ENCODE measurements at regions not wholly inside any gene's neighbourhood (a gene's known extent, or its start where the extent isn't known, plus 50 kb on each side); places are given as distances from the start of the nearest gene placed in this dataset.

DNA sequence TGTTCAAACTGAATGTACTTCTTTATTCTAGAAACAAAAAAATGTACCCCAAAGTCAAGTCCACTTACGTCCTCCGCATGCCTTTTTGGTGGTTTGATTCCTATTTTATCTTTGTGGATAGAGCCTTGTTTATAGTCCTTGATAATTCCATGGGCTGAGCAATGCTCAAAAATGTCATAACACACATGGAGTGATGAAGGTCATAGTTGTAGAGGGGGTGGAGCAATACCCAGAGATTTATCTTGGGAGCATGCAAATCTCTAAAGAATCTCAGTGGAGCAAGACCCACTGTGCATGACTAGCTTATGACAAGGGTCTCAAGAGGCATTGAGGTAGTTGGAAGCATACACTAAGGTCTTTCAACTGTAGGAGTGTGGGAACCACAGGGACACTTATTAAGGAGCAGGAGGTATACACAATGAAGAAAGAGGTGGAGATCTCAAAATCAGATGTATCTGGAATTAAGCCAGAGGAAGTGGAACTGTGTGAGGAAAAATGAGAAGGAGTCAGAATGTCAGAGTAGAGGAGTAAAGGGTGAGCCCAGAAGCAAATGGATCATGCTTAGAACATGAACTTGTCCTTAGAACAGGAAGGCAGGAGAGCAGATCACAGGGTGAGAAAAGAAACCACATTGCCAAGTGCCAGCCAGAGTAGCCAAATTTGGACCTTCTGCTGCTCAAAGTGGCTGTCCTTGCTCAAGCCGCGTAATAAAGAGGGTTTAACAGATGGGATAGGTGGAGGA lies 68.1 kb upstream of the STK39 start:
- TF ChIP-seq PKNOX1 (IDR thresholded peaks at IDR 0.05) (no peak), ARNT (IDR thresholded peaks at IDR 0.05) (no peak), SP1 (IDR thresholded peaks at IDR 0.05) (no peak), CTBP1 (IDR thresholded peaks at IDR 0.05; ENCODE audit: borderline replicate concordance) (no peak)

Measured in HEK293T (cell line).